Thyroid gland (tissue), 4 donors: ENCODE measurements at regions not wholly inside any gene's neighbourhood (a gene's known extent, or its start where the extent isn't known, plus 50 kb on each side); places are given as distances from the start of the nearest gene placed in this dataset.

Experiments
- CTCF ChIP-seq, 6 experiments: fragments of 200-600 bp in 3 of 6; fragments of 450-650 bp in 3 of 6; sonication (generic) in 3 of 6; IDR thresholded peaks; one replicate each; pipeline ENCODE4 v1.5.1; 2016 to 2019; ENCODE audit warnings: antibody characterized with exemption in 6 of 6, mild to moderate bottlenecking in 2 of 6, inconsistent platforms in 1 of 6, moderate library complexity in 1 of 6
- POLR2A ChIP-seq, 2 donors: fragments of 450-650 bp; IDR thresholded peaks; one replicate each; pipeline ENCODE4 v1.6.1; 2017; ENCODE audit warnings: antibody characterized with exemption in 2 of 2, mild to moderate bottlenecking in 2 of 2, moderate library complexity in 1 of 2

GRCh38 chr2:43041173-43041591 is 185.2 kb downstream of the ZFP36L2 start:
- no peak for TF ChIP-seq CTCF (IDR thresholded peaks at IDR 0.05)
- TF ChIP-seq POLR2A (IDR thresholded peaks at IDR 0.05): no peak
